Endothelial cell of umbilical vein (primary cell): ENCODE measurements at regions not wholly inside any gene's neighbourhood (a gene's known extent, or its start where the extent isn't known, plus 50 kb on each side); places are given as distances from the start of the nearest gene placed in this dataset.

Source experiments
- BruUV-seq: library from RNA; stranded (reverse); fragments of 400-500 nt; replicated peaks from 2 replicates; lab custom pipeline; 2021; lab: Mats Ljungman, UMichigan
- CTCF ChIA-PET: fragments of 300-600, 350-600 bp; sonication (Branson Sonifier 250); formaldehyde crosslinking; loops from one replicate; lab custom pipeline; 2021; ENCODE audit warnings: antibody characterized with exemption, inconsistent platforms; lab: Charles Lee
- POLR2A ChIA-PET: fragments of 300-600, 350-600 bp; sonication (Branson Sonifier 250); formaldehyde crosslinking; loops from one replicate; lab custom pipeline; 2021; ENCODE audit warnings: antibody characterized with exemption, inconsistent platforms; lab: Charles Lee
- DNase-seq: peaks from one replicate; pipeline ENCODE4 v3.0.0-alpha.2; 2011; ENCODE audit warnings: low read depth, low spot score
- FAIRE-seq: peaks from 2 replicates; lab custom pipeline; 2011; peaks lifted over from hg19 to GRCh38; lab: Jason Lieb, UNC
- H2AFZ ChIP-seq: 2 replicates; pipeline ENCODE4 v1.6.0; 2012; ENCODE audit warnings: low read depth, low read length, control low read depth, inconsistent platforms
- H3K27ac ChIP-seq: 2 replicates; pipeline ENCODE4 v1.5.1; 2011; ENCODE audit warnings: low read depth, mild to moderate bottlenecking, control low read depth, low read length, moderate library complexity; ENCODE audit not compliant: insufficient read depth
- H3K27me3 ChIP-seq, 2 experiments: 2 replicates each; pipeline versions ENCODE4 v1.6.0 to v1.6.1; 2011; ENCODE audit warnings: low read length in 2 of 2, mixed read lengths in 1 of 2; ENCODE audit not compliant: control insufficient read depth in 2 of 2, insufficient read depth in 2 of 2
- H3K36me3 ChIP-seq, 2 experiments: 2 replicates in 1 of 2; 3 replicates in 1 of 2; pipeline ENCODE4 v1.5.1; 2011; ENCODE audit warnings: low read length in 2 of 2, mild to moderate bottlenecking in 1 of 2, moderate library complexity in 1 of 2; ENCODE audit not compliant: control insufficient read depth in 2 of 2, insufficient read depth in 2 of 2; ENCODE audit errors: extremely low read depth in 1 of 2
- H3K4me1 ChIP-seq: 3 replicates; pipeline ENCODE4 v1.5.1; 2011; ENCODE audit warnings: mild to moderate bottlenecking, low read length; ENCODE audit not compliant: control insufficient read depth, insufficient read depth; ENCODE audit errors: extremely low read depth
- H3K4me2 ChIP-seq: 2 replicates; pipeline ENCODE4 v1.6.1; 2011; ENCODE audit warnings: low read length, control low read depth, mixed read lengths; ENCODE audit not compliant: insufficient read depth
- H3K4me3 ChIP-seq, 3 experiments: fragments of 200-600 bp in 1 of 3; sonication (generic), shearing (Covaris generic) in 1 of 3; replicated peaks in 1 of 3; 2 replicates each; pipeline ENCODE4 v1.5.1; 2011 to 2016; ENCODE audit warnings: control low read depth in 3 of 3, low read length in 3 of 3, mild to moderate bottlenecking in 2 of 3, inconsistent platforms in 1 of 3, low read depth in 1 of 3, moderate library complexity in 1 of 3; ENCODE audit not compliant: insufficient read depth in 1 of 3
- H3K79me2 ChIP-seq: 2 replicates; pipeline ENCODE4 v1.6.0; 2012; ENCODE audit warnings: low read length, inconsistent platforms; ENCODE audit not compliant: control insufficient read depth, insufficient read depth
- H3K9ac ChIP-seq: replicated peaks from 2 replicates; pipeline ENCODE3; 2011; ENCODE audit warnings: low read length, control low read depth; ENCODE audit not compliant: insufficient read depth; ENCODE audit errors: extremely low read depth
- H3K9me1 ChIP-seq: replicated peaks from 3 replicates; pipeline ENCODE4 v1.6.0; 2011; ENCODE audit warnings: mild to moderate bottlenecking, low read length; ENCODE audit not compliant: control insufficient read depth, insufficient read depth; ENCODE audit errors: extremely low read depth
- H3K9me3 ChIP-seq: replicated peaks from 2 replicates; pipeline ENCODE4 v1.5.1; 2012; ENCODE audit warnings: low read length, inconsistent platforms; ENCODE audit not compliant: control insufficient read depth, insufficient read depth
- H4K20me1 ChIP-seq: replicated peaks from 2 replicates; pipeline ENCODE3; 2011; ENCODE audit warnings: mild to moderate bottlenecking, low read length; ENCODE audit not compliant: control insufficient read depth, insufficient read depth; ENCODE audit errors: extremely low read depth
- CTCF ChIP-seq, 2 donors: IDR thresholded peaks; 1 replicate in 1 of 2; 2 replicates in 1 of 2; pipeline ENCODE4 v1.5.1; 2011; ENCODE audit warnings: low read length in 2 of 2, mild to moderate bottlenecking in 2 of 2, moderate library complexity in 2 of 2, control low read depth in 1 of 2, inconsistent platforms in 1 of 2, low read depth in 1 of 2; ENCODE audit not compliant: insufficient read depth in 1 of 2; ENCODE audit errors: extremely low read depth in 1 of 2
- GATA2 ChIP-seq: IDR thresholded peaks from 2 replicates; pipeline ENCODE4 v1.7.0; 2011; ENCODE audit warnings: low read depth, mild to moderate bottlenecking, moderate library complexity, mixed read lengths, low read length; ENCODE audit not compliant: insufficient read length, insufficient read depth
- JUN ChIP-seq: IDR thresholded peaks from 2 replicates; pipeline ENCODE4 v1.6.1; 2011; ENCODE audit warnings: borderline replicate concordance, low read depth; ENCODE audit not compliant: insufficient read length, insufficient read depth
- POLR2A ChIP-seq: IDR thresholded peaks from 2 replicates; pipeline ENCODE4 v1.6.1; 2012; ENCODE audit warnings: low read depth, mild to moderate bottlenecking, control low read depth, low read length
- POLR2AphosphoS5 ChIP-seq: IDR thresholded peaks from 2 replicates; pipeline ENCODE4 v1.6.1; 2012; ENCODE audit warnings: low read depth, mild to moderate bottlenecking, control low read depth, low read length, moderate library complexity; ENCODE audit not compliant: insufficient read depth
- dilution Hi-C: fragments of 300-500 bp; cut with MboI; formaldehyde crosslinking; loops from one replicate; pipeline ENCODE4 v1.15.0; 2019; ENCODE audit warnings: low sequenced_read_pairs; ENCODE audit not compliant: extremely low pct_ligation_motif_present
- intact Hi-C: fragments of 100-400 bp; cut with micrococcal nuclease; formaldehyde crosslinking; loops from one replicate; pipeline ENCODE4 v1.10.0; 2022

DNA sequence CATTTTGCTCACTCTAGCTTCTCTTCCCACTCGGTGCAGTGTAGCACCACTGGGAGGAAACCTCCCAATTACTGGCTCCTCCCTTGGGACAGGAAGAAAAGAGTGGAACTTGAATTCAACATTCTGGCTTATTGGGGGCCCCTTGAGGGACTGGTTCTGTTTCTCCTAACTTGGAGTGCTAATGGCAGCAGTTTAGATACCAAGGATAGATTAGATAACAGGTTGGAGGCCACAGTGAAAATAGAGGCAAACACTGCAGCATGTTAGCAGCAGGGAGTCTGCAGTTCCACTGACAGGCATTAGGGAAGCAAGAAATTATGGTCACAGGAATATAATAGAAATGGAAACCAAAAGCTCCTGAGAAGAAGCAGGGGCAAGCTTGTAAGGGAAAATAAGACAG lies 322.0 kb downstream of the ABCC12 start:
- Histone ChIP-seq H3K9me1 (no peaks in the 10 kb centered on the region), H3K79me2 (no peaks in the 10 kb centered on the region), H3K9ac (no peak overlapping the region), H3K4me2 (no peak overlapping the region), H3K9me3 (no peaks in the 10 kb centered on the region), H4K20me1 (no peaks in the 10 kb centered on the region), H3K4me3 (no peak overlapping the region), H2AFZ (no peak overlapping the region), H3K36me3 (no peaks in the 10 kb centered on the region), H3K27ac (no peak overlapping the region), H3K4me1 (no peaks in the 10 kb centered on the region), H3K27me3 (no peaks in the 10 kb centered on the region)
- CTCF ChIA-PET: no interaction called here
- FAIRE-seq (no peak), DNase-seq (no peak)
- TF ChIP-seq JUN (no peak), GATA2 (no peak), CTCF (IDR thresholded peaks at IDR 0.05; ENCODE audit: extremely low read depth in 1 of 2, insufficient read depth in 1 of 2, low read depth in 1 of 2, low read length in 2 of 2) (no peak)
- POLR2A ChIA-PET: no interaction called here
- dilution Hi-C loops: no loop called here
- no TSS peak for BruUV-seq
- intact Hi-C loops: no loop called here

DNA sequence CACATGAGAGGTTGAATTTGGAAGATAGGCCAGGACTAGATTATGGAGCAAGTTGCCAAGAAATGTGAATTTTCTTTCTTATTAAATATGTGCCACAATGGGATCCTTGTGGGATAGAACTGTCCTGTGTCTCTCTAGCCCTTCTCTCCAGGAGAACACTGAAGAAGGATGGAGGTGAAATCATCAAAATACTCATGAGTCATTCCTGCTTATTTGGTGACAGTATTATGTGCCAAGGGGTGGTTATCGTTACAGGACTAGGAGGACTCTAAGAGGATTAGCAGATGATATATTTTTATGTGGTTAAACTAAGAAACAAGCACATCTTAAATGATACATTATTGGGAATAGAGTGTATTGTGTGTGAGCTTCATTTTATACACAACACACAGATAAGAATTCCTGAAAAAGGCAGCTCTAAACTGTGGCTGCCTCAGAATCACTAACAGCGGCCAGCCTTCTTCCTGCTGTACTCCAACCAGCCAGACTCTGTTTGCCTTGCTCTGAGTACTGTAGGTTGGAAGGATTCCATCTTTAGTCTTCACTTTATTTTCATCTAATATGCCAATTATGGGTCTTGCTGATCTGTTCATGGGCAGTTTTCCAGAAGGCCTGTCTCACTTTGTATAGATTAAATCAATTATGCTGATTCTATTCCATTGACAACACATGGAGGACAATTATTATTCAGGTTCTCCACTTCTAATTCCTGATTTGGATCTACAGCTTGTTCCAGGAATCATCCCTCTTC lies 325.8 kb downstream of the ABCC12 start:
- ChIA-PET POLR2A (no interaction called here), CTCF (no interaction called here)
- Histone ChIP-seq H3K9me1 (no peaks in the 10 kb centered on the region), H4K20me1 (no peaks in the 10 kb centered on the region), H3K36me3 (no peaks in the 10 kb centered on the region), H3K4me3 (no peak overlapping the region), H3K9ac (no peak overlapping the region), H3K27me3 (no peaks in the 10 kb centered on the region), H3K4me2 (no peak overlapping the region), H3K27ac (no peak overlapping the region), H3K9me3 (no peaks in the 10 kb centered on the region), H3K4me1 (no peaks in the 10 kb centered on the region), H3K79me2 (no peaks in the 10 kb centered on the region), H2AFZ (no peak overlapping the region)
- dilution Hi-C loops (no loop called here), intact Hi-C loops (no loop called here)
- FAIRE-seq (no peak), DNase-seq (no peak)
- BruUV-seq: no TSS peak
- no peak for TF ChIP-seq POLR2AphosphoS5
- no peak for TF ChIP-seq POLR2A
